Osteoblast (primary cell): ENCODE measurements at regions not wholly inside any gene's neighbourhood (a gene's known extent, or its start where the extent isn't known, plus 50 kb on each side); places are given as distances from the start of the nearest gene placed in this dataset.
"Not testable (repeated sequence)": the region's sequence is repeated elsewhere in the genome, so short reads cannot be mapped to it uniquely, and the experiment has no call there.

Experiments used
- DNase-seq: peaks from one replicate; pipeline ENCODE4 v3.0.0; 2011; ENCODE audit warnings: low spot score, mixed read lengths; ENCODE audit not compliant: insufficient read length; ENCODE audit errors: missing footprints
- H2AFZ ChIP-seq: 2 replicates; pipeline ENCODE4 v1.6.0; 2011; ENCODE audit warnings: mild to moderate bottlenecking, low read length
- H3K27ac ChIP-seq: 2 replicates; pipeline ENCODE4 v1.5.1; 2011; ENCODE audit warnings: mild to moderate bottlenecking, low read depth, low read length, moderate library complexity
- H3K27me3 ChIP-seq: 2 replicates; pipeline ENCODE4 v1.6.0; 2012; ENCODE audit warnings: mild to moderate bottlenecking, control low read depth, inconsistent platforms, low read length, moderate library complexity; ENCODE audit not compliant: insufficient read depth
- H3K36me3 ChIP-seq: 2 replicates; pipeline ENCODE4 v1.5.1; 2011; ENCODE audit warnings: mild to moderate bottlenecking, low read length, control low read depth, moderate library complexity; ENCODE audit not compliant: insufficient read depth
- H3K4me1 ChIP-seq: 2 replicates; pipeline ENCODE4 v1.5.1; 2011; ENCODE audit warnings: mild to moderate bottlenecking, low read length, control low read depth, moderate library complexity; ENCODE audit not compliant: insufficient read depth
- H3K4me2 ChIP-seq: 2 replicates; pipeline ENCODE4 v1.6.0; 2011; ENCODE audit warnings: mild to moderate bottlenecking, low read length; ENCODE audit not compliant: insufficient read depth
- H3K4me3 ChIP-seq: fragments of 200-600 bp; sonication (generic); 3 replicates; pipeline ENCODE4 v1.5.1; 2012; ENCODE audit warnings: mild to moderate bottlenecking, low read length, inconsistent platforms; ENCODE audit not compliant: insufficient read depth
- H3K79me2 ChIP-seq: 2 replicates; pipeline ENCODE4 v1.6.0; 2012; ENCODE audit warnings: mild to moderate bottlenecking, low read length, control low read depth, inconsistent platforms; ENCODE audit not compliant: insufficient read depth
- H3K9me3 ChIP-seq: 2 replicates; pipeline ENCODE4 v1.5.1; 2011; ENCODE audit warnings: low read depth, low read length, control low read depth
- H4K20me1 ChIP-seq: 2 replicates; pipeline ENCODE4 v1.6.0; 2012; ENCODE audit warnings: mild to moderate bottlenecking, low read length, control low read depth; ENCODE audit not compliant: insufficient read depth
- TF ChIP-seq, protein P1 (sequence below): IDR thresholded peaks from 2 replicates; pipeline ENCODE4 v1.5.1; 2011; ENCODE audit warnings: mild to moderate bottlenecking, low read depth, low read length, moderate library complexity; ENCODE audit errors: extremely low read depth

DNA sequence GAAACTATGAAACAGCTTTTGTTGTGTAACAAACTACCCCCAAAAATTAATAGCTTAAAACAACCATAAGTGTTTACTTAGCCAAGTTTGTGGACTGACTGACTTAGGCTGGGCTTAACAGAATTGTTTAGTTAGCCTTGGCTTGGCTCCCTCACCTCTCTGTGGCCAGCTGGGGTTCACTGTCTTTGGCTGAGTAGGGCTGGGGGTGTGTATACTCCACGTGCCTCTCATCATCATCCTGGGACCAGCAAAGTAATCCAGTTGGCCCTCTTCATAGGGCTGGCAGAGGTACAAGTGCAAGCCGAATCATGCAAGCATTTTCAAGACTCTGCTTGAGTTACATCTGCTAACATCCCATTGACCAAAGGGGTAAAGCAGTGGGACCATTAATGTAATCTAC lies 252.3 kb downstream of the BRINP2 start:
- H3K79me2 ChIP-seq: no peaks in the 10 kb centered on the region
- H3K27me3 ChIP-seq: no peaks in the 10 kb centered on the region
- H2AFZ ChIP-seq: no peak overlapping the region
- H3K4me2 ChIP-seq: no peak overlapping the region
- H3K4me1 ChIP-seq: no peaks in the 10 kb centered on the region
- TF ChIP-seq, protein P1, sequence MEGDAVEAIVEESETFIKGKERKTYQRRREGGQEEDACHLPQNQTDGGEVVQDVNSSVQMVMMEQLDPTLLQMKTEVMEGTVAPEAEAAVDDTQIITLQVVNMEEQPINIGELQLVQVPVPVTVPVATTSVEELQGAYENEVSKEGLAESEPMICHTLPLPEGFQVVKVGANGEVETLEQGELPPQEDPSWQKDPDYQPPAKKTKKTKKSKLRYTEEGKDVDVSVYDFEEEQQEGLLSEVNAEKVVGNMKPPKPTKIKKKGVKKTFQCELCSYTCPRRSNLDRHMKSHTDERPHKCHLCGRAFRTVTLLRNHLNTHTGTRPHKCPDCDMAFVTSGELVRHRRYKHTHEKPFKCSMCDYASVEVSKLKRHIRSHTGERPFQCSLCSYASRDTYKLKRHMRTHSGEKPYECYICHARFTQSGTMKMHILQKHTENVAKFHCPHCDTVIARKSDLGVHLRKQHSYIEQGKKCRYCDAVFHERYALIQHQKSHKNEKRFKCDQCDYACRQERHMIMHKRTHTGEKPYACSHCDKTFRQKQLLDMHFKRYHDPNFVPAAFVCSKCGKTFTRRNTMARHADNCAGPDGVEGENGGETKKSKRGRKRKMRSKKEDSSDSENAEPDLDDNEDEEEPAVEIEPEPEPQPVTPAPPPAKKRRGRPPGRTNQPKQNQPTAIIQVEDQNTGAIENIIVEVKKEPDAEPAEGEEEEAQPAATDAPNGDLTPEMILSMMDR: no peak
- no peaks in the 10 kb centered on the region for H3K36me3 ChIP-seq
- no peaks in the 10 kb centered on the region for H3K9me3 ChIP-seq
- H3K27ac ChIP-seq: no peak overlapping the region
- no peak for DNase-seq
- H4K20me1 ChIP-seq: no peaks in the 10 kb centered on the region
- no peak overlapping the region for H3K4me3 ChIP-seq

DNA sequence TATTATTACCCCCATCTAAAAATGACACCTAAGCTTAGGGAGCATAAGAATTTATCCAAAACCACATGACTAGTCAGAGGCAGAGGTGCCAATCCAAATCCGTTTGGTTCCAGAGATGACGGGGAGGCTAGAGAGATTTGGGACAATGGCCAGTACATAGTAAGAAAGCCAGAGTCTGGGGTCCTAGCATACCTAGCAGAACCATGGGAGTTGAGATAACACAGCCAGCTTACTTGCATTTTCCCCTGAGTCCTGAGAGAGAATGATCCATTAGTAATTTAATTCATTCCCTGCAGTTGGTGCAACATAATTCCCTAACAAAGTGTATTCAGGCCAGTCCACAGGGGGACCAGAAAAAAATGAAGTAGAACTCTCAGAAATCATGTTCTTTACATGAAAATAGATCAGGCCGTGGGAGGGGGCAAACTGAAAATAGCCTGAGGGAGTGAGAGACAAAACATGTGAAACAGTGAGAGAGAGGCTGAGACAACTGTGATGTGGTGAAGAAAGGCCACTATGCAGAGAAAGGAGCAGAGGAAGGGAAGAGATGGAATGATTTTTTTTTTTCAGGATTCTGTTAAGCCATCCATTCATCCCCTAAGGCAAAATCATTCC lies 243.3 kb downstream of the BRINP2 start:
- Histone ChIP-seq H3K9me3 (no peaks in the 10 kb centered on the region), H3K4me3 (no peak overlapping the region), H4K20me1 (no peaks in the 10 kb centered on the region), H3K4me1 (no peaks in the 10 kb centered on the region), H3K79me2 (no peaks in the 10 kb centered on the region), H2AFZ (no peak overlapping the region), H3K4me2 (no peak overlapping the region), H3K27ac (no peak overlapping the region), H3K27me3 (no peaks in the 10 kb centered on the region), H3K36me3 (no peaks in the 10 kb centered on the region)
- TF ChIP-seq, protein P1: no peak
- DNase-seq: no peak

DNA sequence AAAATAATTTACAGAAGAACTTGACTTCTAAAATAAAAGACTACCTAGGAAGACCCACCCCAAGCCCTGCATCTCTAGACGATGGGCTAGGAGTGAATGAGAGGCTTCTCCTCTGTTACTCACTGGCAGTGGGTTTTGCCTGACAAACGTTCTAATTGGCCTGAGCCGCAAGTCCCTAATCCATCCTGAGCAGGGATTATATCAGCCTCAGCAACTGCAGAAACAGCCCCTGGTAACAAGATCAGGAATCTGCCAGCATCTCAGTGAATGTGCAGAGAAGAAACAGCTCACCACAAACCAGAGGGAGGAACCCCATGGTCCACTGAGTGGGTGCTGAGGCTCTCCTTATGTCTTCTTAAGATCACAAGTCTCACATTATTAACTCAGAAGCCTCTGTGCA lies 240.6 kb downstream of the BRINP2 start:
- H3K27ac ChIP-seq: no peak overlapping the region
- H3K4me3 ChIP-seq: no peak overlapping the region
- H3K4me1 ChIP-seq: no peaks in the 10 kb centered on the region
- H2AFZ ChIP-seq: no peak overlapping the region
- H3K79me2 ChIP-seq: no peaks in the 10 kb centered on the region
- no peaks in the 10 kb centered on the region for H4K20me1 ChIP-seq
- H3K36me3 ChIP-seq: no peaks in the 10 kb centered on the region
- DNase-seq: no peak
- H3K9me3 ChIP-seq: no peaks in the 10 kb centered on the region
- no peak overlapping the region for H3K4me2 ChIP-seq
- TF ChIP-seq, protein P1: no peak
- no peaks in the 10 kb centered on the region for H3K27me3 ChIP-seq

DNA sequence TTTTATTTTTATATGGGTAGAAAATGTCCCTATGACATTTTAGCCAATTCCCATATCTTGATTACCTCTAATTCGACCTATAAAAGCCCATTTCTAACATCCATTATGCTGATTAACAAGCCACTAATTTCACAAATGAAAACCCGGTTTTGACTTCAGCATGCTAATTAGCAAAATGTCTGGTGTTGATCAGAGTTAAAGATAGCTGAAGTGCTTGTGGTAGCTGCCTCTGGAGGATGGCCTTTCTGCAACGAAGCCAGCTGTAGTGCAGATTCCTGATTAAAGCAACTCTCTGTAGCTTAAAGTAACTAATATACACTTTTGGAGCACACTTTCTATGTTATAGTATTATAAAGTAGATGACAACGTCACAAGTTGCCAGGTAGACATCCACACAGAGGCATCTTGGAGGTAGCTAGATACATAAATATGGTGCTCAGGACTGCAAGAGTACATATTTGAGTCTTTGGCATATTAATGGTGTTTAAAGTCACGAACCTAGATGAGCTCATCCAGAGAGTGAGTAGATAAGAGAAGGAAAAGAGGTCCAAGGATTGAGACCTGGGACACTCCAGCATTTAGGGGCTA lies 239.5 kb downstream of the BRINP2 start:
- H3K4me3 ChIP-seq: no peak overlapping the region
- no peaks in the 10 kb centered on the region for H3K9me3 ChIP-seq
- H3K79me2 ChIP-seq: no peaks in the 10 kb centered on the region
- TF ChIP-seq, protein P1: no peak
- H3K27ac ChIP-seq: no peak overlapping the region
- no peaks in the 10 kb centered on the region for H3K36me3 ChIP-seq
- no peaks in the 10 kb centered on the region for H3K27me3 ChIP-seq
- no peak overlapping the region for H3K4me2 ChIP-seq
- H2AFZ ChIP-seq: no peak overlapping the region
- DNase-seq: no peak
- H3K4me1 ChIP-seq: no peaks in the 10 kb centered on the region
- H4K20me1 ChIP-seq: no peaks in the 10 kb centered on the region

DNA sequence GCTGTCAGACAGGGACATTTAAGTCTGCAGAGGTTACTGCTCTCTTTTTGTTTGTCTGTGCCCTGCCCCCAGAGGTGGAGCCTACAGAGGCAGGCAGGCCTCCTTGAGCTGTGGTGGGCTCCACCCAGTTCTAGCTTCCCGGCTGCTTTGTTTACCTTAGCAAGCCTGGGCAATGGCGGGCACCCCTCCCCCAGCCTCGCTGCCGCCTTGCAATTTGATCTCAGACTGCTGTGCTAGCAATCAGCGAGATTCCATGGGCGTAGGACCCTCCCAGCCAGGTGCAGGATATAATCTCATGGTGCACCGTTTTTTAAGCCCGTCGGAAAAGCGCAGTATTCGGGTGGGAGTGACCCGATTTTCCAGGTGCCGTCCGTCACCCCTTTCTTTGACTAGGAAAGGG lies 235.6 kb downstream of the BRINP2 start:
- not testable (repeated sequence) for H3K4me3 ChIP-seq, H3K4me2 ChIP-seq, H3K27me3 ChIP-seq, H3K27ac ChIP-seq, DNase-seq, H3K36me3 ChIP-seq, H4K20me1 ChIP-seq, H2AFZ ChIP-seq, H3K4me1 ChIP-seq, H3K79me2 ChIP-seq, H3K9me3 ChIP-seq
